HT1080 (cell line): ENCODE measurements at regions not wholly inside any gene's neighbourhood (a gene's known extent, or its start where the extent isn't known, plus 50 kb on each side); places are given as distances from the start of the nearest gene placed in this dataset.

Experiments used
- DNase-seq: peaks from one replicate; pipeline ENCODE4 v3.0.0-alpha.2; 2015; ENCODE audit warnings: low read depth

DNA sequence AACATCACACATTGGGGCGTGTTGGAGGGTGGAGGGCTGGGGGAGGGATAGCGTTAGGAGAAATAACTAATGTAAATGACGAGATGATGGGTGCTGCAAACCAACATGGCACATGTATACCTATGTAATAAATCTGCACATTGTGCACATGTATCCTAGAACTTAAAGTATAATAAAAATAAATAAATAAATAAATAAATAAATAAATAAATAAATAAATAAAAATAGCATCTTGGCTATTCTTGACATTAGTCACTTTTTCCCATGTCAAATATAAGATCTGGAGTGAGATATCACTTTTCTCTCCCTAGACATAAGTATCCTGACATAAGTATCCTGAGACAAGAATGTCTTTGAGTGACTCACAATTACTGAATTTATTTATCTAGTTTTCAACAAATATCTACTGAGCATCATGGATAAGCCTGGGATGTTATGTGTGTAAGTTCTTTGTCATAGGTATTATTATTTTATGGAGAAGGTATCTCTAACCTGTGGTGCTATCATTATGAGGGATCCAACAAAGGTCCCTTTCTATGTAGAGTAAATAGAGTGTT lies 691.3 kb downstream of the SORCS1 start:
- DNase-seq: no peak

DNA sequence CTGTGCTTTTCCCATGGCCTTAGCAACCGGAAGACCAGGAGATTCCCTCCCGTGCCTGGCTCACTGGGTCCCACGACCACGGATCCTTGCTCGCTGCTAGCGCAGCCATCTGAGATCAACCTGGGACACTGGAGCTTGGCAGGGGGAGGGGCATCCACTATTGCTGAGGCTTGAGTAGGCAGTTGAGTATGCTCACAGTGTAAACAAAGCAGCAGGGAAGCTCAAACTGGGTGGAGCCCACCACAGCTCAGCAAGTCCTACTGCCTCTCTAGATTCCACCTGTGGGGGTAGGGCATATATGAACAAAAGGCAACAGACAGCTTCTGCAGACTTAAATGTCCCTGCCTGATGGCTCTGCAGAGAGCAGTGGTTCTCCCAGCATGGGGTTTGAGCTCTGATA lies 697.0 kb downstream of the SORCS1 start:
- DNase-seq: peak; percentile 52

DNA sequence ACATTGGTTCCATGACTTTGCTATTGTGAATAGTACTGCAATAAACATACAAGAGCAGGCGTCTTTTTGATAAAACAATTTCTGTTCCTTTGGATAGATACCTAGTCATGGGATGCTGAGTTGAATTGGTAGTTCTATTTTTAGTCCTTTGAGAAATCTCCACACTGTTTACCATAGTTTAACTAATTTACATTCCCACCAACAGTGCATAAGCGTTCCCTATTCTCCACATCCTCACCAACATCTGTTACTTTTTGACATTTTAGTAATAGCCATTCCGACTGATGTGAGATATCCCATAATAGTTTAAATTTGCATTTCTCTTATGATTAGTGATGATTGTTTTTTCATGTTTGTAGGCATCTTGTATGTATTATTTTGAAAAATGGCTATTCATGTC lies 707.0 kb downstream of the SORCS1 start:
- DNase-seq: no peak

DNA sequence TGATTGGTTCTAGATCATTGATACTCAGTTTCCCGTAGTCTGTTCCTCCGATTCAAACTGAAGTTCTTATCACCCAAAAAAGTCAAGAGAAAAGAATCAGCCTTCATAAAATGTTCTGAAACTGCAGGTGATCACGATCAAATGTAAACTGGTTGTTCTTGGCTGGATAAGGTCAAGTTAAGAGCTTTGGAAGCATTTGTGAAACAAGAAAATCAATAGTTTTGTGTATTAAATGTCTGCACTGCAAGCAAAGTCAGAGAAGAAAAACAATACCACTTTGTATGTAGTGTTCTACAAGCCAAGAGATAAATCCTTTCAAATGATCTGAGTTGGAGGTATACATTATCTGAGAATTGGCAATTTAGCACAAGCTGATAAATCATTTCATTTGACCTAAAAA lies 710.3 kb downstream of the SORCS1 start:
- DNase-seq: no peak

DNA sequence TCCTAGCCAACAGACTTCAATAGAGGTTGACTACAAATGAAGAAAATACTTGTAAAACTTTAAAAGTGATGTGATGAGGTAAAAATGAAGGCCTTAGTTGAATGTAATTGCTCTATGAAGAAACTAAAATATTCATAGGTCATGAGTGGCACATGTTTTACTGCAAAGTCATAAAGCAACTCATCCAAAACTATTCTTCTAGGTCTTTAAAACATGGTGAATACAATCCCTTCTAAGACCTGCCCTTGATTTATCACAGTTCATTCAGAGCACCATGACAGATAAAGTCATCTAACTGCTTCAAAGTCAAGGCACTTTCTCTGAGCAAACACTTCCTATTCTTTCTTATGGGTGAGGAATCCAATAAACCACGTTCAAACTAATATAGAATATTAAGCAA lies 713.5 kb downstream of the SORCS1 start:
- no peak for DNase-seq

DNA sequence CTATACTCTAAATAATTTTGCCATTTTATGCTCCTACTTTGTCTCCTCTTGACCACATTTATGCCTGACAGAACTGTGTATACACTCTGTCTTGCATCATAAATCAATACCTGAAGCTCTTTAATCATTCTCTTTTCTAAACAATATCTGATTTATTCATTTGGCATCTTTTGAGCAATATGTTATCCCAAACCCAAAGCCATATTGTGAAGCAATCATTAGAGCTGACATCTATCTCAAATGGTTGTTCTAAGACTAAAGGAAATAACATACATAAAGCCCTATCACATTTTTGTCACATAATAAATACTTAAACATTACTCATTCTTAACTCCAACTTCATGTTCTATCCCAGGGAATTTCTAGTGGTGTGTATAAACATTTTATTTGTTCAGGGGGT lies 717.6 kb downstream of the SORCS1 start:
- no peak for DNase-seq

DNA sequence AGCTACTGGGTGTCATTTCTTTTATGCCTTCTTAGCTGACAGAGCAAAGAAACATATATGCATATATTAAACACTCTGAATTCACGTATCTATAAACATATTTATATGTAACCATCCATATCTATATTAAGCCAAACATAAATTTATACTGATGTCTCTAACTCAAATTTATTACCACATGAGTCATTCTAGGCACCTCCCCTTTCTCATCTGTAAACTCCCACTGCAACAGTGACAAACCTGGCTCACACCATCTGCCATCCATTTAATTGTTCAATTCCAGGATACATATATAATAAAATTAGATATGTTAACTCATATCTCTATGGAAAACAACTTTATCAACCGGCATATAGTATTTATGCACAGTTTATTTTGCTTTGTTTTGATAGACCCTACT lies 722.3 kb downstream of the SORCS1 start:
- no peak for DNase-seq

DNA sequence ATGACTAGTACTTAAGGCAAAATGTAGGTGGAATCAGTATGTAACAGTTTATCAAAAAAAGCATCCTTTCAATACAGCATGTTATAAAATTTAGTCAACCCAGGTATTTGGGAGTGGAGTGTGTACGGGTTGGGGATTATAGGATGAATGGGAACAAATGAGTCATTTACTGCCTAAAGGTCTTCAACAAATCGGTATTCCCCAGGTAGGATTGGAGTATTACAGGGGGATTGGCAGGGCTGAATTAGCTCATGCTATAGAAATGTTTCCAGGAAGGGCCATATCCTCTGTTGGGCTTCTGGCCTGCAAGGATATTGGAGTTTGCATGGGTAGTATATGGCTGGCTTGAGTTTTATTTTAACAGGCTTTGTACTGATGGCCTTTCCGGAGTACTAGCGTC lies 723.7 kb downstream of the SORCS1 start:
- DNase-seq: no peak

DNA sequence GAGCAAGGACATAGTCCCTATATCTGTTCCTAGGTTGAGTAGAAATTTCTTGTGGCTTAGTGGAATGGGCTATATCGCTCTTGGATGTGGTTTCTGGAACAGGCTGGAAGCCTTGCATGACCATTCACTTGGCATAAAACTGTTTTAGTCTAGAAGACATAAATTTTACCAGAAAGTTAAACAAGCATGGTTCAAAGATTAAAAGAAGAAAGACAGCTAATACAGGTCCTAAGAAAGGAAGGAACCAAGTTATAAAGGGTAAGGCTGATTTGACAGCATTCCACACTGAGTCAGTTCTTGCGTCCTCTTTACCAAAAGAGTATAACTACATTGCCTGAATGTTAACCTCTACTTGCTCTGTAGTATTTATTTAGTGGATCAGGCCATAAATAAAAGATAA lies 724.2 kb downstream of the SORCS1 start:
- DNase-seq: no peak

DNA sequence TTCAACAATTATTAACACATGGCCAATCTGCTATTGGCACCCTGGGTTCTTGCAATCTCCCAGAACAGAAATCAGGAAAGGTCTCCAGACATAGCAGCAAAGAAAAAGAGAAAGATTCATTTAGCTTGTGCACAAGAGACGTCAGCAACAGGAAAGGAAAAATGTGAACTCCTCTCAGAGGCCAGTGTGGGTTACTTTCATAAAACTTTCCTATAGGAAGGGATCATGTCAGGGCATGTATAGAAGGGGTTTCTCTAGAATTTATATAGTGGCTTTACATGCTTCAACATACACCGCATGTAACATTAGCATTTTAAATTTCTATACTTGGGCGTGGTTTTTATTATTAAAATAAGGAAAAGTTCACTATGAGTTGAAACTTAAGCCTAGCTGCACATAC lies 725.1 kb downstream of the SORCS1 start:
- no peak for DNase-seq

DNA sequence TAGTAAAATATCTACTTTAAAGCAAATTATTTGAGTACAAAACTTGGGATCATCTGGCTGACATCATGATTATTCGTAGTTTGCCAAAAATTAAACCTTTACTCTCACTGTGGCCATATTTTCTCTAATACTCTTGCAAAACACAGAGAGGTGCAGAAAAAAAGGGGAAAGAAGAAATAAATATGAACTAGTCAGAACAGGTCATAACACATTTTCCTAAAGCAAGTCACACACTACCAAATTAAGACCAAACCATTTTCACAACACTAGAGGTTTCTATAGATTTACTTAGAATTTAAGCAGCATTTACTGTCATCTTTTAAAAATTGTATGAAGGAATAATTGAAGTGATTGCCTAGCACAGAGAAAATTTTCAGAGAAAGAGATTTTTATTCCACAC lies 726.1 kb downstream of the SORCS1 start:
- DNase-seq: no peak

DNA sequence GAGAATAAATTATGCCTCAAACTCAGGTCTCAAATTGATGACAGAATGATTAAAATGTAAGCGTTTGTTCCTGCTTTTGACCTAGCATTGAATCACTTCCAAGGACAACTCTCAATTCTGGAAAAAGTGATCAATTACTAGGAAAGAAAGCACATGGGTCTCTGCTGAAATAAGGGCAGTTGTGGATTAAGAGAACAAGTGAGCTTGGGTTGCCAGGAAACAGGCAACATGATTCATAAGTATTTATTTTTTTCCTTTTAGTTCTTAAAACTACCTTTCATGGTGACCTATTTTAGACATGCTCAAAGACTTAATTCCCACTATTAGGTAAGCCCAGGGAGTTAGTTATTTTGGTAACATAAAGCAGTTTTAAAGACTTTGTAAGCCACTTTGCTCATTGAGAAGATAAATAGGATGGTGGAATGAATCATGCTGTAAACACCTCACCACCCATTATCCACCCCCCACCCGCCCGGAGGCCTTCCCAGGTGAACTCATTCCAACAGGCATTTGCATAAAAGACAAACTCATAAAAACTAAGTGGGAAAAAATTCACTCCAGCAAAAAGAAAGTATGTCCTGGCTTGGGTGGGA lies 728.3 kb downstream of the SORCS1 start:
- DNase-seq: peak; percentile 52

DNA sequence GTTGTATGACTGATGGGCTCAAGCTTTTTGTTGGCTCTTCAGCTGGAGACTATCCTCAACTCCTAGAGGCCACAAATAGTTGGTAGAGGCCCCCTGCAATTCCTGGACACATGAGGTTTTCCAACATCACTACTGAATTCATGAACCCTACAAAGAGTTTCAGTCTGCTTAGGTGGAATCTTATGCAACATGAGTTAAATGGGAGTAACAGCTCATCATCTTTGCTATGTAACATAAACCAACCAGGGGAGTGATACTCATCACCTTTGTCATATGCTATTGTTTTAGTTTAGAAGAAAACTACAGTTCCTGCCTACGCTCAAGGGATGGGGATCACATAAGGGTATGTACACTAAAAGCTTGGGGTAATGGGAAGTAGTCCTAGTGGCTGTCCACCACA lies 729.4 kb downstream of the SORCS1 start:
- no peak for DNase-seq

DNA sequence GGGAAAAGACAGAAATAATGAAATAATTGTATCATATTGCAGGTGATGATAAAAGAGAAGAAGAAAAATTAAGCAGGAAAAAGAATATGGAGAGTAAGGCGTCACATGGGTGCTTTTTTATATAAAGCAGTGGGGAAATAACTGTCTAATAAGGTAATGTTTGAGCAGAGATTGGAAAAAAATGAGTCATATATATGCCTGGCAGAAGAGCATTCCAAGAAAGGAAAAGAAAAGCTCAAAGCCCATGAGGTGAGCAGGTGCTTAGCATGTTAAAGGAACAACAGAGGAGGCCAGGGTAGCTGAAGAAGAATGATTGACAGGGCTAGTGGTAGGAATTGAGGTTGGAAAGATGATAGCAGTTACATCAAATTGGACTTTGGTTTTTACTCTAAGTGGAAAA lies 739.5 kb downstream of the SORCS1 start:
- peak; percentile 80 for DNase-seq

DNA sequence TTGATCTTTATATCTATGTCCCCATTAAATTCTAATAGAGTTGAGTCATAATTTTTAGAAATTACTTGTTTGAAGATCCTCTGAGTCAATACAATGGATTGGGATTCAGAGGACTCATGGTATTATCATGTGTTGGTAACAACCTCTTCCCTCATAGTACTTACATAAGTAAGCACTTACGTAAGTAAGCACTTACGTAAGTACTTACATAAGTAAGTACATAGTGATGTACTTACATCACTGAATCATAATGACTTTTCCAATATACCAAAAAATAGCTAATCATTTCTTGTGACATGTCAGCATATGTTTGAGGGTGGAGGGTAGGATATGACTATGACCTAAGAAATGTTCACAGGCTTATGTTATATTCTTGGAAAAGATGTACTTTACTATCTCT lies 740.5 kb downstream of the SORCS1 start:
- DNase-seq: peak; percentile 90

DNA sequence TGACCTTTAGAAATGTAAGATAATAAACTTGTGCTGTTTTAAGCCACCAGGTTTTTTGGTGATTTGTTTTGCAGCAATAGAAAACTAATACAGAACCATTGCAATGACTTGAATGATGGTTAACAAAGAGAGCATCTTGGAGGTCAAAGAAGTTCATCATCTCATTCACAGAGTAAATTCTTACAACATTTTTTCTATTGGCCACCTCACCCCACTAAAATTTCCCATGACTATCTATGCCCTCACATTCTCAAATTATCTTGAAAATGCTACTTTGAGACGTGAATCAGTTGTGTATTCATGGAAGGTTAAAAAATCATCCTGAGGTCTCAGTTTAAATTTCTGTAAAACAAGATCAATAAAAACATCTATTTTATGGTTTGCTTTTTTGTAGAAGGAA lies 754.2 kb downstream of the SORCS1 start:
- DNase-seq: no peak

DNA sequence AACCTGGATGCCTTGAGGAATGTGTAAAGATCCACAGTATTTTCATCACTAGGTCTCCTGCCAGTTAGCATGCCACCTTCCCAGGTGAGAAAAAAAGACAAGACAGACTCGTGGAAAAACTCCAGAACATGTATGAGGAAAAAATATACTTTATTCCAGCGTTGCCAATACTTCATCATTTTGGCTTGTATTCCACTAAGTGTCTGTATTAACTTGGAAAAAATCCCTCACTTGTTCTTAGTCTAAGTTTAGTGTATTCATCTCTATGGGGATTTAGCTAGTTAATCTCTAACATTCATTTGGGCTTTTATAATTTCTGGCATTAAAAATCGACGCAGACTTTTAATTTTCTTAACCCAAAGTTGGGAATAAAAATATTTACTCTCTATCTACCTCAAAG lies 759.4 kb downstream of the SORCS1 start:
- DNase-seq: no peak

DNA sequence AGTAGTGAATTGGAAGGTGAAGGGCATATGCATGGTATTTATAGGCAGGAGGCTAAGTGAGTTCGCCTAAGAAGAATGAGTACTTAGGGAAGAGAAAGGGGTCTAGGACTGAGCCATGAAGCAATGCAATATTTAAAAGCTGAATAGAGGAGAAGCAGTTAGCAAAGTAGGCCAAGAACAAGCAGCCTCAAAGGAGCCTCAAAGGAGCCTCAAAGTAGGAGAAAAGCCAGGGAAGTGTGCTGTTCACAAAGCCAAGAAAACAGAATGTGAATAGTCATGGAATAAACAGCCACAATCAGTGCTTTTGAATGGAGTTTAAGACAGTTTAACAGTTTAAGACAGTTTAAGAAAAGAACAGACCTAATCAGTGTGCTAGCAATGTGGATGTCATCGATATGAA lies 762.0 kb downstream of the SORCS1 start:
- no peak for DNase-seq

DNA sequence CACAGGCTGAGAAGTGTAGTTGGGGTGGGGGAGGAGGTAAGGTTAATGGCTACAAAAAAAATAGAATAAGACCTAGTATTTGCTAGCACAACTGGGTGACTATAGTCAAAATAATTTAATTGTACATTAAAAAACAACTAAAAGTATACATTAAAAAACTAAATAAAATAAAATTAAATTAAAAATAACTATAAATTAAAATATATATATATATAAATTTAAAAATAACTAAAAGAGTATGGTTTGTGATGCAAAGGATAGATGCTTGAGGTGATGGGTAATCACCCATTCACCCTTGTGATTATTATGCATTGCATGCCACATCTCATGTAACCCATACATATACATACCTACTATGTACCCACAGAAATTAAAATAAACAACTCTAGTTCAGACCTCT lies 762.5 kb downstream of the SORCS1 start:
- no peak for DNase-seq

DNA sequence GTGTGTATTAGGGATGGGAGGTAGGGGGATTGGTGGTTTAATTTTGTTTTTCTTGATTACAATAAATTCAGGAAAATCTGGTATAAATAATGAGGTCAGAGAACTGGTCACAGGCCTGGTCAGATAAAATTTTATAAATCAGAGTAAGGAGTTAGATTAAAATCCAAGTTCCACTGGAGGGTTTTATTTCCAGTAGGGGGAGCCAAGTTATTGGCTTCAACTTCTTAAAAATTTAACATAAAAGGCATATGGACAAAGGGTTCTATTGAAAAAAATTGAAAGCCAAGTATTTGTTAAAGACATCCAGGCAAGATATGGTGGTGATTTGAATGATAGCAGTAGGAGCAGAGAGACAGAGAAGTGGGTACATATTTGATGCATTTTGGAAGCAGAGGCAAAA lies 763.3 kb downstream of the SORCS1 start:
- peak; percentile 50 for DNase-seq

DNA sequence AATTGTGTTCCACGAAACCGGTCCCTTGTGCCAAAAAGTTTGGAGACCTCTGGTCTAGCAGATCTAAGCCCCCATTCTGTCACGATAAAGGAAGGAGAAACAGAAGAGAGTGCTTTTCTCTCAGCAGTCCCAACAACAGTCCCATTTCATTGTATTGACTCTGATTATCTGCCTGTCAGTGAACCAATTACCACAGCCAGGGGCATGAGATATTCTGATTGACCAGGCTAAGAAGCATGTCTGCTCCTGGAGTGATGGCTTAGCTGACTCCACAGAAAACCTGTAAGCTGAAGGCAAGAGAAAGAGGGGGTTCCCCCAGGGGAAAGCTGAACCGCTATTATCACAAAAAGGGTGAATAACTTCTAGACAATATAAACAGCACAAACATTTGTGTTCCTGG lies 765.4 kb downstream of the SORCS1 start:
- DNase-seq: no peak

DNA sequence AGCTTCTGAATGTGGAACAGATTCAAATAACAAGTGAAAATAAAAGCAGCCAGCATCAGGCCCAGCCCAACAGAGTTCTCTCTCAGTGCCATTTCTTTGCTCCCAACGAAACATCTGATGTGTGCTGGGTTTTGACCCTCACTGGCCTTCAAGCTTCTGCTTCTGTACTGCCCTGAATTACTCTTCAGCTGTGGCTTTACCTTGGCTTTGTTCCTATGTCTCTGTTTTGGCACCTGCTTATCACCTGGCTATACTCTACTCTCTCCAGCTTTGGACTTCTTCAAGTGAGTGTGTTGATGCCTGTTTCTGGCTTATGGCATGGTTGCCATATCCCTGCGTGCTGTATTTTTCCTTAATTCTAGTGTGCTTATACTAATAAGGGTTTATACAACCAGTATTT lies 768.3 kb downstream of the SORCS1 start:
- no peak for DNase-seq

DNA sequence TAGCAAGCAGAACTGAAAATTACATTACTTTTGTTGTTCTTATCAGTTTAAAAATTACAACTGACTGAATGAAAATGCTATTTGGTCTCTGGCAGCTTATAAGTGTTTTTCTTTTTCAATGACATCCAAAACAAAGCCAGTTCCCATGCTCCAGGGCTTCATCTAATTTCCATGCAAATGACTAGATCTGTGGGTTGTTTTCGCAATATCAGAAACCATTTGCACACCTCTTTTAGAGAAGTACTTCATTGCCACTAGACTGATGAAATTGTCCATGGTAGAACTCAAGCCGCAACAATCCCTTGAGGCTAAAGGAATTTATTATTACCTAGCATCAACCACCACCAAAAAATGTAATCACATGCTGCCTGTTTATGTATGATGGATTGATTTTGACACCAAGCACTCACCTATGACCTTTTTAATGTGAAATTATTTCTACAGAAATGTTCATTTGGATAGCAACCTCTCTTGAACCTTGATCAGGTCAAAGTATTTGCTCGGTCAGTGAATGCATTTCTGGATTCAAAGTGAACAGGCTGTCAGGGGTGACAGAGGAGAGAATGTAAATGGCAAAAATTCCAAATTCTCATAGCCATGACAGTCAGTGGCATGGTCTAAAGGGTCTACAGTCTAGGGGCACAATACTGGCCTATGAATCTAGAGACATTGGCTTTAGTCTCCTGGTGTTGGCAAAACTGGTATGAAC lies 769.3 kb downstream of the SORCS1 start:
- DNase-seq: no peak
